ENCODE measurements at regions not wholly inside any gene's neighbourhood (a gene's known extent, or its start where the extent isn't known, plus 50 kb on each side); places are given as distances from the start of the nearest gene placed in this dataset.

- TF ChIP-seq, protein P1, sequence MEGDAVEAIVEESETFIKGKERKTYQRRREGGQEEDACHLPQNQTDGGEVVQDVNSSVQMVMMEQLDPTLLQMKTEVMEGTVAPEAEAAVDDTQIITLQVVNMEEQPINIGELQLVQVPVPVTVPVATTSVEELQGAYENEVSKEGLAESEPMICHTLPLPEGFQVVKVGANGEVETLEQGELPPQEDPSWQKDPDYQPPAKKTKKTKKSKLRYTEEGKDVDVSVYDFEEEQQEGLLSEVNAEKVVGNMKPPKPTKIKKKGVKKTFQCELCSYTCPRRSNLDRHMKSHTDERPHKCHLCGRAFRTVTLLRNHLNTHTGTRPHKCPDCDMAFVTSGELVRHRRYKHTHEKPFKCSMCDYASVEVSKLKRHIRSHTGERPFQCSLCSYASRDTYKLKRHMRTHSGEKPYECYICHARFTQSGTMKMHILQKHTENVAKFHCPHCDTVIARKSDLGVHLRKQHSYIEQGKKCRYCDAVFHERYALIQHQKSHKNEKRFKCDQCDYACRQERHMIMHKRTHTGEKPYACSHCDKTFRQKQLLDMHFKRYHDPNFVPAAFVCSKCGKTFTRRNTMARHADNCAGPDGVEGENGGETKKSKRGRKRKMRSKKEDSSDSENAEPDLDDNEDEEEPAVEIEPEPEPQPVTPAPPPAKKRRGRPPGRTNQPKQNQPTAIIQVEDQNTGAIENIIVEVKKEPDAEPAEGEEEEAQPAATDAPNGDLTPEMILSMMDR (IDR thresholded peaks at IDR 0.05): no peak
- TF ChIP-seq POLR2A (IDR thresholded peaks at IDR 0.05): no peak
- TF ChIP-seq POLR2AphosphoS5 (IDR thresholded peaks at IDR 0.05): no peak
Observed at GRCh38 chr20:12748359-12748994, 260.3 kb upstream of the SPTLC3 start.

Measured in upper lobe of left lung (tissue), 4 donors.